KBM-7 (cell line): ENCODE measurements at regions not wholly inside any gene's neighbourhood (a gene's known extent, or its start where the extent isn't known, plus 50 kb on each side); places are given as distances from the start of the nearest gene placed in this dataset.
"Not testable (repeated sequence)": the region's sequence is repeated elsewhere in the genome, so short reads cannot be mapped to it uniquely, and the experiment has no call there.

Experiments
- DNase-seq: peaks from one replicate; pipeline ENCODE4 v3.0.0-alpha.2; 2015
- in situ Hi-C: fragments of 300-500 bp; cut with MboI; formaldehyde crosslinking; loops from 2 replicates; pipeline ENCODE4 v1.14.3; 2020; ENCODE audit warnings: low sequenced_read_pairs, low pct_unique_long_range_greater_than_20kb, mixed read lengths

DNA sequence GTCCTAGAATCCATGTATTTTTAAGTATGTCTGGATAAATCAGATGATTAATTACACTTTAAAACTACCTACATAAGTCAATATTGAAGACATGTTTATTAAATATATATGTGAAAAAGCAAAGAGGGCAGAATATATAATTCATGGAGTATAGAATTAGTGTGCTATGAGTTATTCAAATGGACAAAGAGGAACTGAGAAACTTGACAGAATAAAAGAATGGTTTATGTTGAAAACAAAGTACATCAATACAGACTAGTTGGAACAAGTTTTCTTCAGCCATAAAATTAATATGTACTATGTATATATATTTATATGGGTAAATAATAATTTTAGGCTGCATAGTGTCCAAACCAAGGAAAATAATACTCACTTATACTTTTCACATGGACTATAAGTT lies 173.5 kb downstream of the NPFFR2 start:
- in situ Hi-C loops, result no loop called here
- DNase-seq, result no peak

DNA sequence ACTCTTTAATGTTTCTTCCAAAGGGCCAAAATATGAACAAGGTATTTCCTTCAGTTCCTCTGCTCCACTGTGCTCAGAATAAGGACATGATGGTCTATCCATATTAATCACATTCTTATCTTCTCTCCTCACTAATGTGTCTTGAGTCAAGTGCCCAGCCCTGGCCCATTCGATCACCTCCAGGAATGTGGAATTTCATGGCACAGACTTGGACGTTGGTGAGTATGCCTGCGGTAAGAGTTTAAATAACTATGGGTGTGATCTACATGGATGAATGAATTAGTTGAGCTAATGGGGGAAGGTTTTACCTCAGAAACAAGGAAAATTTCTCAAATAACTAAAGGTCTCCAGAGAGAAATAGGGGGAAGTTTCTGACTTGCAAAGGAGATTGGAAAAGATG lies 174.0 kb downstream of the NPFFR2 start:
- no peak for DNase-seq
- in situ Hi-C loops, result no loop called here

DNA sequence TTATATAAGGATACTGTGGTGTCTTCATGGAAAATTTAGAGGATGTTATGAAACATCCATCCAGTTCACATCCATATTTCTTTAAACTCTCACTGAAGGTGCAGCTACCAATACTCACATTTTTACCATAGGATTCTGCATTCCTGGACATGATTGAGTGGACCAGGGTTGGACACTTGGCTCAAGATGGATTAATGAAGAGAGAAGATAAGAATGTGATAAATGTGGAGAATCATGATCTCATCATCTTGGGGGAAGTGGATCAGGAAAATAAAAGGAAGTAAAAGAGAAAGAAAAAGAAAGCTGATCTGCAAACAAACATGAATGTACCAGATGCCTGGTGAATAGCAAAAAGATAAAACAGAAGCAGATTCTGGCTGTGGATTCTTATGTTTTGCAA lies 175.4 kb downstream of the NPFFR2 start:
- DNase-seq, result no peak
- in situ Hi-C loops, result no loop called here

DNA sequence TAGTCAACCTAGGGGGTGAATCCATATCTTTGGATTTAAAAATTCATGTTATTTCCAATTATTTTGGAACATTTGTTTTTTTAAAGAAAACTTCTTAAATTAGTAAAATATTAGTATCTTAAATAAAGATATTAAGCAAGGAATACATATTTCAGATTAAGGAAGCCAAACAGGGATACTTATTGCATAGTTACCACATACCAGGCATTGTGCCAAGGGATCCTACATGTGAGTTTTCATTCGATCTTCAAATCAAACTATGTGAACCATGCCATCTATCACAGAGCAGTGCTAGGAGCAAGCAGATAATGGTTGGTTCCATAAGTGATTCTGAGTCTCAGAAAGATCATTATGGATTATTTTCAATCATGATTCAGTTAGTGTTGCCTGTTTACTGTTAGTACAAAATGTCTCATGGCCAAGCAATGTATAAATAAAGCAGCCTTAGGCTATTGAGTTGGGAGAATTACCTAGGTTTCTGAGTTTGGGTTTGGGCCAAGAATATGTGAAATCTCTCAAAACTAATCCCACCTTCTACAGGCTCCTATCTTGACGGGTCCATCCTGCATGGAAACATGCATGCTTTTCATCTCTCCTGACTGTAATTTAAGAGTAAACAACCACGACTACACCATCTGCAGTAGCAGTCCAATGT lies 176.7 kb downstream of the NPFFR2 start:
- in situ Hi-C loops, result no loop called here
- no peak for DNase-seq

DNA sequence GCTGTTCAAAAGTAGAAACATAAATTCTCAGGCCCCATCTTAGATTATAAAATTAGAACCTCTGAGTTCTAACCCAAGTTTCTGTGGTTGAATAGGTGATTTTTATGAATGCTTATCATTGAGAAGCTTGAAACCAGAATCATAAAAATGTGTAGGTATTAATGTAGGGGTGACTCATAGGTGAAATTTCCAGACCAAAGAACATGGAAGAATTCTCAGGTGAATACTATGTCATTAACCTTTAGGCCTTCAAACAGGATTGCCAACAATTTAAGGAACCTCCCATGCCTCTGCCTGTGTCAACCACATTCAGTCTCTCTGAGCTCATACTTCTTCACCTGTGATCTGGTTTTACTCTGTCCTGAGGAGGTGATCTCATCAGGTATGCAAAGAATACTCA lies 177.8 kb downstream of the NPFFR2 start:
- no peak for DNase-seq
- in situ Hi-C loops, result no loop called here

DNA sequence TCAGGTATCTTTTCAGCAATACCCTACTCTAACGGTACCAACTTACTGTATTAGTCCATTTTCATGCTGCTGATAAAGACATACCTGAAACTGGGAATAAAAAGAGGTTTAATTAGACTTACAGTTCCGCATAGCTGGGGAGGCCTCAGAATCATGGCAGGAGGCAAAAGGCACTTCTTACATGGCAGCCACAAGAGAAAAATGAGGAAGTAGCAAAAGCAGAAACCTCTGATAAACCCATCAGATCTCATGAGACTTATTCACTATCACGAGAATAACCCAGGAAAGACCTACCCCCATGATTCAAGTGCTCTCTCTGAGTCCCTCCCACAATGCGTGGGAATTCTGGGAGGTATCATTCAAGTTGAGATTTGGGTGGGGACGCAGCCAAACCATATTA lies 182.0 kb downstream of the NPFFR2 start:
- in situ Hi-C loops, result not testable (repeated sequence)
- peak; percentile 5 for DNase-seq

DNA sequence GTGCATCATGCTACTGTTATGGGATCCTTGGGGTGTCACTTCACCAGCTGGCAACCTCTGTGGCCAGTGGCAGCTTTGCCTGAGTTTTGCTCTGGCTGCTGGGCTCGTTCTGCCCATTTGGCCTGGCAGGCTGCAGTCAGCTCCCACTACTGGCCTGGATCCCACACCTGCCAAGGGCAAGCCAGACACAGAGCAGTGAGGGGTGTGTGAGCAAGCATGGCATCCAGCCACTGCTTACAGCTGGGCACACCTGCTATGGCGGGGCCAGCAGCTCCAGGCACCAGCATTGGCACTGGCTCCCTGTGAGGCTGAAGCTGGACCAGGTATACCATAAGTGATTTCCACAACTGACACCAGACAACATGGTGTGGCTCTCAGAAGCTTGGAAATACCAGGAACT lies 183.4 kb downstream of the NPFFR2 start:
- in situ Hi-C loops, result no loop called here
- no peak for DNase-seq

DNA sequence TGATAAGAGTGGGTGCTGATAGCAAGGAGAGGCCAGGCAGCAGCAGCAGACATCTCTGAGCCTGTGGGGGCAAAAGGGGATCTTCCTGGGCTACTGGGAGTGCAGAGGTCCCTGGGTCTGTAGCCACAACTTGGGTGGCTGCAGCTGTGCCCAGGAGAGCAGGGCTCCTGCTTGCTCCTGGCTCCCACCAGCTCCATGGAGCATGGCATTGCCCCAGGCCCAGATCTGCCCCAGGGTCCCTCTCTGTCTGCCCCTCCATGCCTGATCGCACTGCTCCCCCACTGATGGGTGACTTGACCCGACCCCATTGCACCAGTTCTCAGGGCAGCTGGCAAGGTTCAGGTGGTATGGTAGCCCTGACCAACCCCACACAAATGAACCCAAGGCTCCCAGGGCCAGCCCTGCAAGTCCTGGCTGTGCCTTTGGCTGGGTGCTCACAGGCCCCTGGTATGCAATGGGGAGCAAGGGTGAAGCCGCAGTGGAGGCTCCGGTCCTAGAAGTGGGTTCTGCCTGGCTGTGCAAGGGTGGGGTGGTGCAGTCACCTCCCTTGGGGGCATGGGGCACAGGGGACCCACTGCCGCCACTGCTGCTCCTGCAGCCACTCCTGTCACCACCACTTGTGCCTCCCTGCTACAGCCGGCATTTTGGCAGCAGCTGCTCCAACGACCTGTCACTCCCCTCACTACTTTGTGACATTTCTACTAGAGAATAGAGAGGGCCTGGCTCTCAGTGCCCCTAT lies 184.9 kb downstream of the NPFFR2 start:
- in situ Hi-C loops, result no loop called here

DNA sequence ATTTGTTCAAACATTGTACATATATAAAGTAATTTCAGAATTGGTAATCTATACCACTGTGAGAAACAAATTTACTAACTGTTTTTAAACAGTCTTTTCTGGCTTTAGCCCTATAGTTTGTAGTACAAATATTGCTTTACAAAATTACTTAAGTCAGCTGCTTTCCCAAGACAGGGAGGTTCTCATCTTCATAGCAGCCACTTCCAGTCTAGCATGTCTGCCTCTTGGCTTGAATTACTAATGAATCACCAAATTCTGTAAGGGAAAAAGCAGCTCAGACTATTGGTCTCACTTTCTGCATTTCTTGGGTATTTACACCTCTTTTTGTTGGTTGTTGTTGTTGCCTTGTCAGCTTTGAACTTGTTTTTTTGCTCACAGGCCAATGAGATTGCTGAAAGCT lies 187.2 kb downstream of the NPFFR2 start:
- in situ Hi-C loops, result no loop called here
- no peak for DNase-seq

More for the DNA sequence above, 184.9 kb downstream of the NPFFR2 start:
- DNase-seq, result no peak
